Hepatocyte (in vitro differentiated cells): ENCODE measurements at regions not wholly inside any gene's neighbourhood (a gene's known extent, or its start where the extent isn't known, plus 50 kb on each side); places are given as distances from the start of the nearest gene placed in this dataset.

ENCODE experiments used
- DNase-seq: peaks from one replicate; pipeline ENCODE4 v3.0.0-alpha.2; 2016; ENCODE audit warnings: low spot score
- H2AFZ ChIP-seq: fragments of 200-600 bp; sonication (generic); 2 replicates; pipeline ENCODE4 v1.6.0; 2016; ENCODE audit warnings: antibody characterized with exemption, mild to moderate bottlenecking
- H3K27ac ChIP-seq: fragments of 200-600 bp; sonication (generic); 2 replicates; pipeline ENCODE4 v1.5.1; 2016; ENCODE audit warnings: mild to moderate bottlenecking
- H3K27me3 ChIP-seq: fragments of 200-600 bp; sonication (generic); 2 replicates; pipeline ENCODE4 v1.6.1; 2016
- H3K36me3 ChIP-seq: fragments of 200-600 bp; sonication (generic); replicated peaks from 2 replicates; pipeline ENCODE4 v1.5.1; 2016; ENCODE audit warnings: low read depth; ENCODE audit not compliant: insufficient read depth
- H3K4me1 ChIP-seq: fragments of 200-600 bp; sonication (generic); 2 replicates; pipeline ENCODE4 v1.5.1; 2016; ENCODE audit warnings: mild to moderate bottlenecking, moderate library complexity; ENCODE audit not compliant: insufficient read depth
- H3K4me2 ChIP-seq: fragments of 200-600 bp; sonication (generic); 2 replicates; pipeline ENCODE4 v1.6.0; 2016
- H3K4me3 ChIP-seq: fragments of 200-600 bp; sonication (generic); 2 replicates; pipeline ENCODE4 v1.5.1; 2016; ENCODE audit warnings: mild to moderate bottlenecking
- H3K79me2 ChIP-seq: fragments of 200-600 bp; sonication (generic); 2 replicates; pipeline ENCODE4 v1.6.0; 2017; ENCODE audit warnings: mild to moderate bottlenecking
- H3K9me2 ChIP-seq: fragments of 200-600 bp; sonication (generic); replicated peaks from 2 replicates; pipeline ENCODE4 v1.6.0; 2017; ENCODE audit warnings: mild to moderate bottlenecking; ENCODE audit not compliant: insufficient read depth
- H3K9me3 ChIP-seq: fragments of 200-600 bp; sonication (generic); 2 replicates; pipeline ENCODE4 v1.5.1; 2016; ENCODE audit warnings: low read depth, mild to moderate bottlenecking
- H4K20me1 ChIP-seq: fragments of 200-600 bp; sonication (generic); 2 replicates; pipeline ENCODE4 v1.6.0; 2016; ENCODE audit warnings: mild to moderate bottlenecking; ENCODE audit not compliant: insufficient read depth, poor library complexity, severe bottlenecking
- EZH2 ChIP-seq: fragments of 200-600 bp; sonication (generic); IDR thresholded peaks from 2 replicates; pipeline ENCODE4 v1.6.1; 2016; ENCODE audit warnings: antibody characterized with exemption, mild to moderate bottlenecking, borderline replicate concordance
- EZH2phosphoT487 ChIP-seq: fragments of 200-600 bp; sonication (generic); IDR thresholded peaks from one replicate; pipeline ENCODE4 v1.6.1; 2018; ENCODE audit warnings: antibody characterized with exemption, mild to moderate bottlenecking, low read depth, moderate library complexity; ENCODE audit not compliant: unreplicated experiment, severe bottlenecking
- WGBS: methylation state at CpG from one replicate; pipeline ENCODE4 v1.1.6; 2016; ENCODE audit warnings: low lambda C conversion rate; ENCODE audit errors: missing lambda C conversion rate; 5-methylcytosine and 5-hydroxymethylcytosine counted together
- TF ChIP-seq, protein P1 (sequence below): fragments of 200-600 bp; sonication (generic); IDR thresholded peaks from 2 replicates; pipeline ENCODE4 v1.5.1; 2016; ENCODE audit warnings: antibody characterized with exemption, mild to moderate bottlenecking; ENCODE audit not compliant: poor library complexity

DNA sequence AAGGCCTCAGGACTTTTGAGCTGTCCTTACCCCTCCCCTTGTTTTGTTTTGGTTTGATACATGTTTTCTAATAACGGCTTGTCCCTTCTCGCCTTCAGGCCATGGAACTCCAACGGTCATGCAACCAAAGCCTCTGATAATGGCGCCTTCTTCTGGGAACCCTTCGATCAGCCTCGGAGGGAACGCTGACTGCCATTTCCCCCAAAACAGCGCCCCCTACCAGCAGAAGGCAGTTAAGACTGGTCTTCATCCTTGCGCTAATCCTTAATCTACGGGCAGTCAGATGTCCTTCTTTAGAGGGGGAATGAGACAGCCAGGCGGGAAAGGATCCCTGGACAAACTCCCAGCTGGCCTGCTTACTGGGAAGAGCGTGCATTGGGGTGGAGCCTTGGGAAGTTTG, 276.6 kb downstream of the ICE1 start:
- no peak overlapping the region for H2AFZ ChIP-seq
- H3K27me3 ChIP-seq = no peaks in the 10 kb centered on the region
- H3K4me2 ChIP-seq = no peak overlapping the region
- H4K20me1 ChIP-seq = no peaks in the 10 kb centered on the region
- H3K4me3 ChIP-seq = no peak overlapping the region
- 84% methylated on average over 12 of the region's 12 CpGs for WGBS
- H3K9me2 ChIP-seq = no peaks in the 10 kb centered on the region
- no peak overlapping the region for H3K27ac ChIP-seq
- no peaks in the 10 kb centered on the region for H3K9me3 ChIP-seq
- H3K4me1 ChIP-seq = no peaks in the 10 kb centered on the region
- DNase-seq = no peak
- TF ChIP-seq, protein P1, sequence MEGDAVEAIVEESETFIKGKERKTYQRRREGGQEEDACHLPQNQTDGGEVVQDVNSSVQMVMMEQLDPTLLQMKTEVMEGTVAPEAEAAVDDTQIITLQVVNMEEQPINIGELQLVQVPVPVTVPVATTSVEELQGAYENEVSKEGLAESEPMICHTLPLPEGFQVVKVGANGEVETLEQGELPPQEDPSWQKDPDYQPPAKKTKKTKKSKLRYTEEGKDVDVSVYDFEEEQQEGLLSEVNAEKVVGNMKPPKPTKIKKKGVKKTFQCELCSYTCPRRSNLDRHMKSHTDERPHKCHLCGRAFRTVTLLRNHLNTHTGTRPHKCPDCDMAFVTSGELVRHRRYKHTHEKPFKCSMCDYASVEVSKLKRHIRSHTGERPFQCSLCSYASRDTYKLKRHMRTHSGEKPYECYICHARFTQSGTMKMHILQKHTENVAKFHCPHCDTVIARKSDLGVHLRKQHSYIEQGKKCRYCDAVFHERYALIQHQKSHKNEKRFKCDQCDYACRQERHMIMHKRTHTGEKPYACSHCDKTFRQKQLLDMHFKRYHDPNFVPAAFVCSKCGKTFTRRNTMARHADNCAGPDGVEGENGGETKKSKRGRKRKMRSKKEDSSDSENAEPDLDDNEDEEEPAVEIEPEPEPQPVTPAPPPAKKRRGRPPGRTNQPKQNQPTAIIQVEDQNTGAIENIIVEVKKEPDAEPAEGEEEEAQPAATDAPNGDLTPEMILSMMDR = no peak
- TF ChIP-seq EZH2 = no peak
- H3K79me2 ChIP-seq = no peaks in the 10 kb centered on the region
- no peaks in the 10 kb centered on the region for H3K36me3 ChIP-seq

DNA sequence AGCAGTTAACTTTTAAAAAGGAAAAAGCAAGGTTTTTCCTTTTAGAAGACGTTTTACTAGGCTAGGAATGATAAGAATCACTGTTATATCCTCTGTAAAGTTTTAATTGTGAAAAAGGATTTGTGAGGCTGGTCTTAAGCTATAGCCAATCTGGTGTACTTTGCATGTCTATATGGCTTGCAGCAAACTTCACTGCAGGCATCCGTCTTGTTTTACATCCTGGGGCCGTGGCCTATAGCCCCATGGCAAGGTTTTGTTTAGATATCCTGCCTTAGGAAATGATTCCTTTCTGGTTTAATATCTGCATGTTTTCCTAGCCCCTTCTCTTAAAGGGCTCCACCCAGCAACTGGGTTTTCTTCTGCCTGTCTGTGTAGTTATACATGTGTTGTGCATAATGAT, 272.8 kb downstream of the ICE1 start:
- 40% methylated on average over 3 of the region's 3 CpGs for WGBS
- no peaks in the 10 kb centered on the region for H3K9me2 ChIP-seq
- H3K27ac ChIP-seq = no peak overlapping the region
- no peak for DNase-seq
- TF ChIP-seq EZH2phosphoT487 (no peak), EZH2 (no peak)
- TF ChIP-seq, protein P1 = no peak
- H3K79me2 ChIP-seq = no peaks in the 10 kb centered on the region
- no peaks in the 10 kb centered on the region for H3K4me1 ChIP-seq
- H2AFZ ChIP-seq = no peak overlapping the region
- H3K4me3 ChIP-seq = no peak overlapping the region
- no peak overlapping the region for H3K4me2 ChIP-seq
- no peaks in the 10 kb centered on the region for H3K9me3 ChIP-seq
- H3K36me3 ChIP-seq = no peaks in the 10 kb centered on the region
- H3K27me3 ChIP-seq = no peaks in the 10 kb centered on the region
- no peaks in the 10 kb centered on the region for H4K20me1 ChIP-seq

DNA sequence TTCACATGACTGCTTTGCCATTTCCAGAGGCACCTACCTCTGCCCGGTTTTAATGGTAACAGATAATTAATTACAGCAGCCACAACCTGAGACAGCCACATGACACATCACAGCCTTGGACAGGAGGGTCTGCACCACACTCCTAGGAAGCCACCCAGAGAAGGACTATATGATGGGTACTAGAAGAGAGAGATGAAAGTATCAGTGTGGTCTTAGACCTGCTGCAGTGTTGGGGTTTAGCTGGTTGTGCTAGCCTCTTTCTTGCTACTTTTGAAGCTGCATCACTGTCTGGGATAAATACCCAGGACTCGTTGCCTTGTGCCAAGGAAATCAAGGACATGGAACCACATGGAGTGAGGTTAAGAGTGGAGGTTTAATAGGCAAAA, 266.4 kb downstream of the ICE1 start:
- H3K27ac ChIP-seq = no peak overlapping the region
- no peaks in the 10 kb centered on the region for H3K79me2 ChIP-seq
- no peak overlapping the region for H2AFZ ChIP-seq
- H3K4me1 ChIP-seq = no peaks in the 10 kb centered on the region
- TF ChIP-seq, protein P1 = no peak
- TF ChIP-seq EZH2phosphoT487 = no peak
- TF ChIP-seq EZH2 = no peak
- H3K36me3 ChIP-seq = no peaks in the 10 kb centered on the region
- 80% methylated on average over 2 of the region's 2 CpGs for WGBS
- no peak for DNase-seq
- no peaks in the 10 kb centered on the region for H3K27me3 ChIP-seq
- H3K4me2 ChIP-seq = no peak overlapping the region
- H4K20me1 ChIP-seq = no peaks in the 10 kb centered on the region
- H3K9me3 ChIP-seq = no peaks in the 10 kb centered on the region
- H3K4me3 ChIP-seq = no peak overlapping the region
- H3K9me2 ChIP-seq = no peaks in the 10 kb centered on the region

DNA sequence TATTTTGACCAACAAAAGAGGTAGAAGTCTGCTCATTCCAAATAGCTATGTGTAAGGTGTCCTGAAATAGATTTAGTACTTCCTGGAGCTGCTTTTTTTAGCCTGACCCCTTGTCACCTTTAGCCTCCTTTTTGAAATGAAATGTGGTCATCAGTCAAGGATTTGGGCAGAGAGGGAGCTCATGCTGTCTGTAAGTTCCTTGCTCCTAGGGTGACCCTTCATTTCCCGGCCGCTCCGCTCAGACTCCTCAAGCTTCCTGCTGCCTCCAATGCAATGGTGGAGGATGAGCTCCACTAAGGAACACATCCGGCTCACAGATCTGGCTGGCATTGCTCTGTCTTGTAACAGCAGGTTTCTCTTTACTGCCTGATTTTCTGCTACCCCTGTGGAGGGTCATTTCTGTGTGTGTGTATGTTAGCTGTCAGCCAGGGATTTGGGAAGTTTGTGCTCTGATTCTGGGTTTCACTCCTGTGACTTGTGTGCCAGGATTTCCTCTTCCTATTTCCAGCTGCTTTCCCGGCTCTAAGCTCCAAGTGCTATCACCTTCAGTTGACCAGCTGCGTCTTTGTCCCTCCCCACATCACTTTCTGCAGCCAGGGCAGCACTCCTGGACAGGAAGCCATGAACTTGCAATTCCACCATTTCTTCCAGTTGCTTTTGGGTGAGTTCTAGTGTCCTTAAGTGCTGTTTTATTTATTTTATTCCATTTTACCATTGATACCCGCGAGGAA, 265.9 kb downstream of the ICE1 start:
- no peaks in the 10 kb centered on the region for H3K9me3 ChIP-seq
- H3K4me3 ChIP-seq = no peak overlapping the region
- no peaks in the 10 kb centered on the region for H3K79me2 ChIP-seq
- DNase-seq = no peak
- H3K36me3 ChIP-seq = no peaks in the 10 kb centered on the region
- no peak overlapping the region for H2AFZ ChIP-seq
- no peak overlapping the region for H3K27ac ChIP-seq
- H3K27me3 ChIP-seq = no peaks in the 10 kb centered on the region
- 86% methylated on average over 8 of the region's 8 CpGs for WGBS
- no peak overlapping the region for H3K4me2 ChIP-seq
- H3K9me2 ChIP-seq = no peaks in the 10 kb centered on the region
- H3K4me1 ChIP-seq = no peaks in the 10 kb centered on the region
- H4K20me1 ChIP-seq = no peaks in the 10 kb centered on the region
- TF ChIP-seq EZH2phosphoT487 (no peak), EZH2 (no peak)
- TF ChIP-seq, protein P1 = no peak
